ENCODE measurements at regions not wholly inside any gene's neighbourhood (a gene's known extent, or its start where the extent isn't known, plus 50 kb on each side); places are given as distances from the start of the nearest gene placed in this dataset.

DNA sequence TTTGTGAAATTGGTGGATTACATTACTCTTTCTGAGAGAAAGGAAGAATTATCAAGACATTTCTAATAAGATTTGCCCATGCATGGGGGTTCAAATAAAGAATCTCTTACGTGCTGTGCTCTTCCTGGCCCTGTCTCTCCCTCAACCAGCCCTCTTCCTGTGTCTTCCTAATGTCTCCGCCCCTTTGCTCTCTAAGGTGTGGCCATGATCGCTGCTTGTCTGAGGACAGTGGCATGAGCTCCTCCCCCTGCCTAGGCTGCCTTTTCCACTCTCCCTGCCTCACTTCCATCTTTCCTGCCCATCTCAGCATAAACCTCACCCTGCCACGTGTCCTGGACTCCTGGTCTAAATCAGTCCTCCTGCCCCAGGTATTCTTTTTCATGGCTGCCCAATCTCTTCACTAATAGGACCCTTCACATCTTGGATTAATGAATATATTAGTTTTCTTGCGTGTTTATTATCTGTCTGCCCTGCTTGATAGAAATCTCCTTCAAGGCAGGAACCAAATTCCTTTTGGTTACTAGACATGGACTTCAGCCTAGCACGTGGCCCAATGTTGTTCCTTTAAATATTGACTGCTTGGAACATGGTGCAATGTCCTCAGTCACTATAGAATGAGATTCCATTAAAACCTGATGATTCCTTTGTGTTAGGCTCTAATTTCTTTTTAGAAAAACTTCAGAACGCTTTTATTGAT lies 122.3 kb downstream of the MTRR start:
- Histone ChIP-seq H3K27me3 (replicated peaks; ENCODE audit: control insufficient read depth, insufficient read depth, low read length) (no peaks in the 10 kb centered on the region), H3K4me3 (replicated peaks; ENCODE audit: low read depth, low read length) (no peak overlapping the region), H3K36me3 (ENCODE audit: control insufficient read depth, insufficient read depth, low read length) (no peaks in the 10 kb centered on the region)
- TF ChIP-seq, protein P1, sequence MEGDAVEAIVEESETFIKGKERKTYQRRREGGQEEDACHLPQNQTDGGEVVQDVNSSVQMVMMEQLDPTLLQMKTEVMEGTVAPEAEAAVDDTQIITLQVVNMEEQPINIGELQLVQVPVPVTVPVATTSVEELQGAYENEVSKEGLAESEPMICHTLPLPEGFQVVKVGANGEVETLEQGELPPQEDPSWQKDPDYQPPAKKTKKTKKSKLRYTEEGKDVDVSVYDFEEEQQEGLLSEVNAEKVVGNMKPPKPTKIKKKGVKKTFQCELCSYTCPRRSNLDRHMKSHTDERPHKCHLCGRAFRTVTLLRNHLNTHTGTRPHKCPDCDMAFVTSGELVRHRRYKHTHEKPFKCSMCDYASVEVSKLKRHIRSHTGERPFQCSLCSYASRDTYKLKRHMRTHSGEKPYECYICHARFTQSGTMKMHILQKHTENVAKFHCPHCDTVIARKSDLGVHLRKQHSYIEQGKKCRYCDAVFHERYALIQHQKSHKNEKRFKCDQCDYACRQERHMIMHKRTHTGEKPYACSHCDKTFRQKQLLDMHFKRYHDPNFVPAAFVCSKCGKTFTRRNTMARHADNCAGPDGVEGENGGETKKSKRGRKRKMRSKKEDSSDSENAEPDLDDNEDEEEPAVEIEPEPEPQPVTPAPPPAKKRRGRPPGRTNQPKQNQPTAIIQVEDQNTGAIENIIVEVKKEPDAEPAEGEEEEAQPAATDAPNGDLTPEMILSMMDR (IDR thresholded peaks at IDR 0.05; ENCODE audit: insufficient read depth, low read length, poor library complexity, severe bottlenecking): no peak
- no peak for DNase-seq (ENCODE audit: extremely low read depth, insufficient read length)

DNA sequence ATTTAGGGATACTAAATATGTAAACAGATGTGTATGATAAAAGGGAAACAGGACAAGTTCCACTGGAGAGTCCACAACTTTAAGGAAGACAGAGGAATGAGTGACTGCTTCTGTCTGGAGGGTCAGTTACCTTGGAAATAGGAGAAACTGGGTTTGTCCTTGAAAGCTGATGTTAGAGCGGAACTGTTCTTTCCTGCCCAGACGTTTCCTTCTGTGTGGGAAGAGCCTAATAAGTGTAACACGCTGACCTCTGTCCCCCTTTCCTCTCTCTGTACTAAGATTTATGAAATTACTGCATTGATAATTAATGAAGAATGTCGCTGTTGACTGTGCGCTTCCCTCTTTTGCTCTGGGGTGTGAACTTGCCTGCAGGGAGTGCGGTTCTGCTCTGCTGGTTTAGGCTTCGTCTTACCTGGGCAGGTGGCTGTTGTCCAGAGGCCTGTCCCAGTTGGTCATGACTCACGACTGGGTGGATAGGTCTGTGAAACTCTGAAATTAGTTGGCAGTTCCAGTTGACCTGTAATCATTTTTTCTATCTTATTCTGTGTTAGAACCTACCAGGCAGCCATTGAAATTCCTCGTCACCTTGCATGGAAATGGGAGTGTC lies 126.8 kb downstream of the MTRR start:
- DNase-seq (ENCODE audit: extremely low read depth, insufficient read length): no peak
- Histone ChIP-seq H3K27me3 (replicated peaks; ENCODE audit: control insufficient read depth, insufficient read depth, low read length) (no peaks in the 10 kb centered on the region), H3K4me3 (replicated peaks; ENCODE audit: low read depth, low read length) (no peak overlapping the region), H3K36me3 (ENCODE audit: control insufficient read depth, insufficient read depth, low read length) (no peaks in the 10 kb centered on the region)
- TF ChIP-seq, protein P1 (IDR thresholded peaks at IDR 0.05; ENCODE audit: insufficient read depth, low read length, poor library complexity, severe bottlenecking): no peak

DNA sequence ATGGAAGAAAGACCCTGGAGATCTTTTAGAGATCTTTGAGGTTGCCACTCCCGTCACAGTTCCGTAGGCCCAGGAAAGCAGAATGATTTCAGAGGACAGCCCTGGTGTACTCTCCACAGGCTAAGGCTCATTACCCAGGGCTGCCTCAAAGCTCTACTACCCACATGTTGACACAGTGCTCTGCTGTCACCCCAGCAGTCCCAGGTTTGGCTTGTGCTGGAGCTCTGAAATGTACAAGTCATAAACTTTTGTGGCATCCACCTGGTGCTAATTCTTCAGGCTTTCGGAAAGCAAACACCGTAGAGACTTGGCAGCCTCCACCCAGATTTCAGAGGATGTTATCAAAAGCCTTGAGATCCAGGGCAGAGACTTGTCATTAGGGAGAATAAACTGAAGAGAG lies 136.5 kb downstream of the MTRR start:
- Histone ChIP-seq H3K4me3 (replicated peaks; ENCODE audit: low read depth, low read length) (no peak overlapping the region), H3K36me3 (ENCODE audit: control insufficient read depth, insufficient read depth, low read length) (no peaks in the 10 kb centered on the region), H3K27me3 (replicated peaks; ENCODE audit: control insufficient read depth, insufficient read depth, low read length) (no peaks in the 10 kb centered on the region)
- TF ChIP-seq, protein P1 (IDR thresholded peaks at IDR 0.05; ENCODE audit: insufficient read depth, low read length, poor library complexity, severe bottlenecking): no peak
- no peak for DNase-seq (ENCODE audit: extremely low read depth, insufficient read length)

DNA sequence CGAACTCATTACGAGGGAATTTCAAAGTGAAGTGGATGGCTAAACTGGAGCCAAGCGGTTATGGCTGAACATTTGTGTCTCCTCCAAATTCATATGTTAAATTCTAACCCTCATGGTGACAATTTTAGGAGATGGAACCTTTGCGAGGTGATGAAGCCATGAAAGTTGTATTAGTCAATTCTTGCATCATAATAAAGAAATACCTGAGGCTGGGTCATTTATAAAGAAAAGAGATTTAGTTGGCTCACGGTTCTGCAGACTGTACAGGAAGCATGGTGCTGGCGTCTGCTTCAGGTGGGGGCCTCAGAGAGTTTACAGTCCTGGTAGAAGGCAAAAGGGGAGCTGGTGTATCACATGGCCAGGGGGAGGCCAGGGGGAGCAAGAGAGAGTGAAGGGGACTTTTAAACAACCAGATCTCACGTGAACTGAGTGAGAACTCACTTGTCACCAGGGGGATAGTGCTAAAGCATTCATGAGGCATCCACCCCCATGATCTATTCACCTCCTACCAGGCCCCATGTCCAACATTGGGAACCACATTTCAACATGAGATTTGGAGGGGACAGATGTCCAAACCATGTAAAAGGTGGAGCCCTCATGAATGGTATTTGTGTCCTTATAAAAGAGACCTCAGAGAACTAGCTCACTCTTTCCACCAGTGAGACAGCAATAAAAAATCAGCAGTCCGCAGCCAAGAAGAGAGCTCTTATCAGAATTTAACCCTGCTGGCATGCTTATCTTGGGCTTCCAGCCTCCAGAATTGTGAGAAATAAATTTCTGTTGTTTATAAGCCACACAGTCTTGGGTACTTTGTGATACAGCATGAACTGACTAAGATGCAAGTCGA lies 143.4 kb downstream of the MTRR start:
- no peaks in the 10 kb centered on the region for H3K27me3 ChIP-seq (replicated peaks; ENCODE audit: control insufficient read depth, insufficient read depth, low read length)
- H3K36me3 ChIP-seq (ENCODE audit: control insufficient read depth, insufficient read depth, low read length): no peaks in the 10 kb centered on the region
- TF ChIP-seq, protein P1 (IDR thresholded peaks at IDR 0.05; ENCODE audit: insufficient read depth, low read length, poor library complexity, severe bottlenecking): peak; percentile 20
- H3K4me3 ChIP-seq (replicated peaks; ENCODE audit: low read depth, low read length): no peak overlapping the region
- no peak for DNase-seq (ENCODE audit: extremely low read depth, insufficient read length)

DNA sequence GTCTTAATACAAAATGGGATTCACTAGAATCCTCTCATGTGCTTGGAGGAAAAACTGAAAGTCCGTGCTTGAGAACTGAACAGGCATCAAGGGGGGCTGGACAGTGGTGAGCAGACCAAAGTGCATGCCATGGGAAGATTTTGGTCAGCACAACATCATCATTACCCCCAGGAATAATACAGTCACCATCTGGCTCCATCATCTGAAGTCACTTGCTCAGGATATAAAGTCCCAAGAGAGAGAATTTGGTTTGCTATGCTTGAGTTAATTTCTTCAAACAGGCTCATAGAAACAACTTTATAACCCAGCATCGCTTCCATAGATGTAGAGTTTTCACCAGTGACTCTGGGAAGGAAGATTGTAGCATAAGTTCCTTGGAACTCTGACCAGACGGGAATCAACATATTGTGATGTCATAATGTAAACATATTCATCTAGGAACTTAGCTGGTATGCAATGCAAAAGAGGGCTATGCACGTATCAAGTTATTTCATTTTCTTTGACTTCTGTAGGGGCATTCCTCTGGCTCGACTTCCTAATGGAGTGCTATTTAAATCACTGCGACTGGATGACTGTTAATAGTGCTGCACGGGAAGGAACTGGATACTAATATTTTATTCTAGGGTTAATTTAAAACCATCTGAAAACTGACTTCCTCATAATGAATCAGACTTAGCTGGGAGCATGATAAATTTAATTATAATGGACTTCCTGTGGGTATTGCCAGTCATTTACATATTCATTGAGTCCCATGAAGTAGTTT lies 145.2 kb downstream of the MTRR start:
- no peak for DNase-seq (ENCODE audit: extremely low read depth, insufficient read length)
- TF ChIP-seq, protein P1 (IDR thresholded peaks at IDR 0.05; ENCODE audit: insufficient read depth, low read length, poor library complexity, severe bottlenecking): no peak
- no peaks in the 10 kb centered on the region for H3K36me3 ChIP-seq (ENCODE audit: control insufficient read depth, insufficient read depth, low read length)

More for the DNA sequence above, 145.2 kb downstream of the MTRR start:
- no peaks in the 10 kb centered on the region for H3K27me3 ChIP-seq (replicated peaks; ENCODE audit: control insufficient read depth, insufficient read depth, low read length)
- no peak overlapping the region for H3K4me3 ChIP-seq (replicated peaks; ENCODE audit: low read depth, low read length)

All from GM06990 (cell line).